ENCODE measurements at regions not wholly inside any gene's neighbourhood (a gene's known extent, or its start where the extent isn't known, plus 50 kb on each side); places are given as distances from the start of the nearest gene placed in this dataset.

- DNase-seq (ENCODE audit: low spot score) = no peak
Observed at GRCh38 chr2:71839826-71840225, 307.8 kb downstream of the CYP26B1 start.

- DNase-seq (ENCODE audit: low spot score) = no peak
Observed at GRCh38 chr2:71834796-71835195, 312.9 kb downstream of the CYP26B1 start.

GRCh38 chr2:71833855-71834560 is 313.7 kb downstream of the CYP26B1 start:
- no peak for DNase-seq (ENCODE audit: low spot score)

GRCh38 chr2:71833272-71833671 is 314.4 kb downstream of the CYP26B1 start:
- DNase-seq (ENCODE audit: low spot score) = no peak

GRCh38 chr2:71832844-71833243 is 314.8 kb downstream of the CYP26B1 start:
- DNase-seq (ENCODE audit: low spot score) = no peak

- no peak for DNase-seq (ENCODE audit: low spot score)
Observed at GRCh38 chr2:71832388-71832787, 315.3 kb downstream of the CYP26B1 start.

- DNase-seq (ENCODE audit: low spot score) = no peak
Observed at GRCh38 chr2:71831193-71831577, 316.5 kb downstream of the CYP26B1 start.

- DNase-seq (ENCODE audit: low spot score) = no peak
Observed at GRCh38 chr2:71830497-71831192, 317.0 kb downstream of the CYP26B1 start.

GRCh38 chr2:71829008-71829407 is 318.7 kb downstream of the CYP26B1 start:
- no peak for DNase-seq (ENCODE audit: low spot score)

- DNase-seq (ENCODE audit: low spot score) = no peak
Observed at GRCh38 chr2:71827973-71828372, 319.7 kb downstream of the CYP26B1 start.

- DNase-seq (ENCODE audit: low spot score) = no peak
Observed at GRCh38 chr2:71827524-71827901, 320.1 kb downstream of the CYP26B1 start.

GRCh38 chr2:71826826-71827523 is 320.7 kb downstream of the CYP26B1 start:
- DNase-seq (ENCODE audit: low spot score) = no peak

GRCh38 chr2:71826299-71826698 is 321.4 kb downstream of the CYP26B1 start:
- no peak for DNase-seq (ENCODE audit: low spot score)

GRCh38 chr2:71824436-71824835 is 323.2 kb downstream of the CYP26B1 start:
- no peak for DNase-seq (ENCODE audit: low spot score)

- DNase-seq (ENCODE audit: low spot score) = no peak
Observed at GRCh38 chr2:71823526-71823925, 324.1 kb downstream of the CYP26B1 start.

GRCh38 chr2:71822463-71822862 is 325.2 kb downstream of the CYP26B1 start:
- no peak for DNase-seq (ENCODE audit: low spot score)

GRCh38 chr2:71821856-71822255 is 325.8 kb downstream of the CYP26B1 start:
- no peak for DNase-seq (ENCODE audit: low spot score)

- no peak for DNase-seq (ENCODE audit: low spot score)
Observed at GRCh38 chr2:71816815-71817214, 330.8 kb downstream of the CYP26B1 start.

GRCh38 chr2:71815701-71816474 is 331.8 kb downstream of the CYP26B1 start:
- no peak for DNase-seq (ENCODE audit: low spot score)

GRCh38 chr2:71814885-71815284 is 332.8 kb downstream of the CYP26B1 start:
- DNase-seq (ENCODE audit: low spot score) = no peak

- DNase-seq (ENCODE audit: low spot score) = no peak
Observed at GRCh38 chr2:71813807-71814470, 333.7 kb downstream of the CYP26B1 start.

- DNase-seq (ENCODE audit: low spot score) = no peak
Observed at GRCh38 chr2:71813315-71813714, 334.3 kb downstream of the CYP26B1 start.
